ENCODE measurements at regions not wholly inside any gene's neighbourhood (a gene's known extent, or its start where the extent isn't known, plus 50 kb on each side); places are given as distances from the start of the nearest gene placed in this dataset.

DNA sequence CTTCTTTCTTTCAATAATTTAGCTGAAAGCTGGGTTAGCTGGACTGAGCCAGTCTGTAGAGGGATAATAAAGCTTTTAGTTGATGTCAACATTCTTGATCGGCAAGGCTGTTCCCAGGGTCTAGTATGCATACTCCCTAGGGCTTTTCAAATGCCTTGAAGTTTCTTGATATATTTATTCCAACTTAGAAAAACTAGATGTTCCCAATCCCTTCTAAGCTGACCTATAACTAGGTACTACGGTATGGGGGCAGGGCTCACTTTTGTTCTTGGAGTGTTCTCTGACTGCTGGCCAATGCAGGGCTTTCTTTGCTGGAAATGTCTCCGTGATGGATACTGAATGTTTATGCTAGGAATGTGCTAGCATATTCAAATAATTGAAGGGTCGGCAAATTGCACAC lies 258.6 kb upstream of the TANK start:
- DNase-seq = no peak
- Histone ChIP-seq H3K4me1 (no peaks in the 10 kb centered on the region), H3K4me3 (no peak overlapping the region), H3K36me3 (no peaks in the 10 kb centered on the region), H3K27me3 (replicated peaks in 1 of 7) (no peaks in the 10 kb centered on the region), H3K27ac (peak overlapping the region in 3 of 8 donors; percentile 10 to 18 (median 14)), H3K9me3 (no peaks in the 10 kb centered on the region)
- WGBS, 5 donors = 69 to 83% (median 78%) methylated on average over 4 of the region's 4 CpGs
- no peak for TF ChIP-seq POLR2AphosphoS5 (IDR thresholded peaks at IDR 0.05)
- TF ChIP-seq, protein P1, sequence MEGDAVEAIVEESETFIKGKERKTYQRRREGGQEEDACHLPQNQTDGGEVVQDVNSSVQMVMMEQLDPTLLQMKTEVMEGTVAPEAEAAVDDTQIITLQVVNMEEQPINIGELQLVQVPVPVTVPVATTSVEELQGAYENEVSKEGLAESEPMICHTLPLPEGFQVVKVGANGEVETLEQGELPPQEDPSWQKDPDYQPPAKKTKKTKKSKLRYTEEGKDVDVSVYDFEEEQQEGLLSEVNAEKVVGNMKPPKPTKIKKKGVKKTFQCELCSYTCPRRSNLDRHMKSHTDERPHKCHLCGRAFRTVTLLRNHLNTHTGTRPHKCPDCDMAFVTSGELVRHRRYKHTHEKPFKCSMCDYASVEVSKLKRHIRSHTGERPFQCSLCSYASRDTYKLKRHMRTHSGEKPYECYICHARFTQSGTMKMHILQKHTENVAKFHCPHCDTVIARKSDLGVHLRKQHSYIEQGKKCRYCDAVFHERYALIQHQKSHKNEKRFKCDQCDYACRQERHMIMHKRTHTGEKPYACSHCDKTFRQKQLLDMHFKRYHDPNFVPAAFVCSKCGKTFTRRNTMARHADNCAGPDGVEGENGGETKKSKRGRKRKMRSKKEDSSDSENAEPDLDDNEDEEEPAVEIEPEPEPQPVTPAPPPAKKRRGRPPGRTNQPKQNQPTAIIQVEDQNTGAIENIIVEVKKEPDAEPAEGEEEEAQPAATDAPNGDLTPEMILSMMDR (IDR thresholded peaks at IDR 0.05 in 8 of 11, conservative IDR thresholded peaks at IDR 0.05 in 3 of 11) = no peak
- no peak for TF ChIP-seq POLR2A (IDR thresholded peaks at IDR 0.05)
- intact Hi-C loops (cut with DNase I; ENCODE audit: low total_unique reads) = no loop called here

DNA sequence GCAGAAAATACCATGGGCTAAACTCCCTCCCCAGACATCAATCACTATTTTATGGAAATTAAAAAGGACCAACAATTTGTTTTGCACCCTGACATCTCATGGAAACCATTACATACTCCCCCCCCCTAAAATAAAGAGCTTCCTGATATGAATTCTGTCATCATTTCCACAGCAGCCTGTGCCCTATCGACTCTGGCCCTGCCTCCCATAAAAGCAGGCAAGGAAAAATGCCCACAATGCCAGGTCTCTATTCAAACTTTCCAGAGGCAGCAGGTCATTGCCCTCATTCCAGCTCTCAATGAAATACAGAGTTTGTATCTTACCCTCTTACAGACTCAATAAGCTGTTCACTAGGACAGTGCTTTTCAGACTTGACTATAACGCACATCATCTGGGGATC lies 254.4 kb upstream of the TANK start:
- no peaks in the 10 kb centered on the region for H3K9me3 ChIP-seq
- no peak for TF ChIP-seq POLR2A (IDR thresholded peaks at IDR 0.05)
- H3K4me1 ChIP-seq = no peaks in the 10 kb centered on the region
- H3K27me3 ChIP-seq (replicated peaks in 1 of 7) = no peaks in the 10 kb centered on the region
- no peak overlapping the region for H3K4me3 ChIP-seq
- intact Hi-C loops (cut with DNase I; ENCODE audit: low total_unique reads) = no loop called here
- H3K27ac ChIP-seq = no peak overlapping the region
- no peaks in the 10 kb centered on the region for H3K36me3 ChIP-seq
- 81 to 89% (median 87%) methylated on average over 2 of the region's 2 CpGs for WGBS, 5 donors
- DNase-seq = no peak

DNA sequence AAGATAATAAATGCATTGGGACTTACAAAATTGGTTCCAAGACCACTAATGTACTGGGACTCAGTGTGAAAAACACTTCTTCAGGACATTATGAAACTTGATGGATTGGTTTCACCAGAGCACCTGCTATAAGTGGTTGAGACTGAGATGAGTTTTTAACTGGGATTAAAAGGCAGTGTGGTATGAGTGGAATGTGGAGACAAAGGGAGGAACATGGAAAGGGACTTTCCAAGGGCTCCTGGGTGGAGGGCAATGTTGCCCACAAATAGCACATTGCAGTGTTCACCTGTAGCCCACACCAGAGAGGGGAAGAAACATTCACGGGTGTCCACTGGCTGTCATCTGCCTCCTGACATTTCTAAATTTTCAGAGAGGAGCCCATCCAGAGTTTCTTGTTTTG lies 253.3 kb upstream of the TANK start:
- H3K27ac ChIP-seq = no peak overlapping the region
- no peaks in the 10 kb centered on the region for H3K27me3 ChIP-seq (replicated peaks in 1 of 7)
- TF ChIP-seq, protein P1 (IDR thresholded peaks at IDR 0.05 in 8 of 11, conservative IDR thresholded peaks at IDR 0.05 in 3 of 11) = no peak
- TF ChIP-seq POLR2A (IDR thresholded peaks at IDR 0.05) = no peak
- no peak for TF ChIP-seq POLR2AphosphoS5 (IDR thresholded peaks at IDR 0.05)
- intact Hi-C loops (cut with DNase I; ENCODE audit: low total_unique reads) = no loop called here
- no peaks in the 10 kb centered on the region for H3K9me3 ChIP-seq
- DNase-seq = no peak
- no peaks in the 10 kb centered on the region for H3K36me3 ChIP-seq
- WGBS, 5 donors = 67 to 95% (median 88%) methylated on average over 1 of the region's 1 CpG
- no peak overlapping the region for H3K4me3 ChIP-seq
- no peaks in the 10 kb centered on the region for H3K4me1 ChIP-seq

DNA sequence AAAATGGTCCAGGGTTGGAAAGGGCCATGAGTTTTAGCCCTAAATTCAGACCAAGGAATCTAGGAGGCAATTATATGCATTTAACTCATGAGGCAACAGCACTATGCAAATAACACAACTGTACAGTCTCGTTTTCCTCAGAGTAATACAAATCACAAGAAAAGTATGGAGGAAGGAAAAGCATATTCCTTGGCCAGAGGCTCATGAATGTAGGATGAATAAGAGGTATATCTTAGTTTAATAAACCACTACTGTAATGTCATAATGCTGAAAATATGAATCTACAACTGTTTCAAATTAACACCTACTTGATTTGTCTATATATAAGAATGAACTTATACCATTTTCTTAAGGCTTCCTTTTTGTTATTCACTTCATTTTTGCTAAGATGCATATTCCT lies 252.5 kb upstream of the TANK start:
- H3K9me3 ChIP-seq = no peaks in the 10 kb centered on the region
- no peaks in the 10 kb centered on the region for H3K4me1 ChIP-seq
- no peak for TF ChIP-seq POLR2AphosphoS5 (IDR thresholded peaks at IDR 0.05)
- TF ChIP-seq POLR2A (IDR thresholded peaks at IDR 0.05) = no peak
- TF ChIP-seq, protein P1 (IDR thresholded peaks at IDR 0.05 in 8 of 11, conservative IDR thresholded peaks at IDR 0.05 in 3 of 11) = no peak
- WGBS, 5 donors = 60 to 85% (median 69%) methylated on average over 1 of the region's 1 CpG
- DNase-seq = no peak
- no peaks in the 10 kb centered on the region for H3K36me3 ChIP-seq
- no peak overlapping the region for H3K4me3 ChIP-seq
- H3K27me3 ChIP-seq (replicated peaks in 1 of 7) = no peaks in the 10 kb centered on the region
- no peak overlapping the region for H3K27ac ChIP-seq
- intact Hi-C loops (cut with DNase I; ENCODE audit: low total_unique reads) = no loop called here

DNA sequence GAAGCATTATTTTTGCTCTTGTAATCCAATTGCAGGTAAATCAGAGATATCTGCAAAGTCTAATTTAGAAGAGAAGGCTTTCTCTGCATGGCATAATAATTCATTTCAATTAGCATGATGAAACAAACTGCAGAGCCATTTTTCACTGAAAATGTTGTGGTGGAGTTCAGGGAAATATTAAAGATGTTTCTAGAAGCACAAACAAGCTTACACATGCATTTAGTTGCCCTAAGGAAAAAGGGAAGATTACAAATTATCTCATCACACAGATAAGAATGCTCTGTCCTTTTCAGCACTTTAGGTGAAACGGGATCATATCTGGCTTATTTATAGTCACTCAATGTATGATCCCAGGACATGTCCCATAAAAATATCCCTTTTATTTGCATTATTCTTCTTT lies 252.1 kb upstream of the TANK start:
- no peak for TF ChIP-seq POLR2A (IDR thresholded peaks at IDR 0.05)
- TF ChIP-seq, protein P1 (IDR thresholded peaks at IDR 0.05 in 8 of 11, conservative IDR thresholded peaks at IDR 0.05 in 3 of 11) = no peak
- no peak for TF ChIP-seq POLR2AphosphoS5 (IDR thresholded peaks at IDR 0.05)
- DNase-seq = no peak
- no peak overlapping the region for H3K4me3 ChIP-seq
- intact Hi-C loops (cut with DNase I; ENCODE audit: low total_unique reads) = no loop called here
- H3K27ac ChIP-seq = no peak overlapping the region
- no peaks in the 10 kb centered on the region for H3K9me3 ChIP-seq
- no peaks in the 10 kb centered on the region for H3K4me1 ChIP-seq
- H3K36me3 ChIP-seq = no peaks in the 10 kb centered on the region
- 75 to 86% (median 80%) methylated on average over 1 of the region's 1 CpG for WGBS, 5 donors
- H3K27me3 ChIP-seq (replicated peaks in 1 of 7) = no peaks in the 10 kb centered on the region
